T-cell (primary cell): ENCODE measurements at regions not wholly inside any gene's neighbourhood (a gene's known extent, or its start where the extent isn't known, plus 50 kb on each side); places are given as distances from the start of the nearest gene placed in this dataset.

Experiments used
- ATAC-seq, 4 experiments: fragments of 200-7000 bp in 3 of 4; fragments of 150-1000 bp in 1 of 4; cut with Tn5 transposase; replicated peaks in 1 of 4; 1 replicate in 3 of 4; 2 replicates in 1 of 4; pipeline ENCODE4 v1.10.0; 2021; ENCODE audit warnings: moderate library complexity in 3 of 4, mild to moderate bottlenecking in 2 of 4, moderate number of reproducible peaks in 1 of 4
- CTCF ChIA-PET, 2 donors: fragments of 300-600 bp; sonication (Branson Sonifier 250); formaldehyde crosslinking; loops; one replicate each; lab custom pipeline; 2022; ENCODE audit warnings: antibody characterized with exemption in 2 of 2; lab: Charles Lee
- POLR2A ChIA-PET, 2 donors: fragments of 300-600 bp; sonication (Branson Sonifier 250); formaldehyde crosslinking; loops; one replicate each; lab custom pipeline; 2022; ENCODE audit warnings: antibody characterized with exemption in 2 of 2; lab: Charles Lee
- DNase-seq, 35 experiments: peaks; one replicate each; pipeline versions ENCODE4 v3.0.0 to v3.0.0-alpha.2; 2013 to 2023
- H3K27ac ChIP-seq: one replicate; pipeline ENCODE4 v1.5.1; 2013; ENCODE audit warnings: low read length
- H3K27me3 ChIP-seq, 2 experiments: replicated peaks in 1 of 2; 1 replicate in 1 of 2; 2 replicates in 1 of 2; pipeline versions ENCODE4 v1.6.1 to v1.7.0; 2013; ENCODE audit warnings: low read length in 1 of 2, mixed read lengths in 1 of 2; ENCODE audit not compliant: control insufficient read depth in 2 of 2, insufficient read depth in 2 of 2; ENCODE audit errors: extremely low read depth in 1 of 2
- H3K36me3 ChIP-seq, 2 donors: 1 replicate in 1 of 2; 2 replicates in 1 of 2; pipeline versions ENCODE4 v1.6.1 to v1.7.0; 2013; ENCODE audit warnings: low read length in 1 of 2; ENCODE audit not compliant: control insufficient read depth in 2 of 2, insufficient read depth in 1 of 2; ENCODE audit errors: extremely low read depth in 1 of 2
- H3K4me1 ChIP-seq, 2 experiments: 1 replicate in 1 of 2; 2 replicates in 1 of 2; pipeline versions ENCODE4 v1.6.1 to v1.7.0; 2013; ENCODE audit warnings: low read length in 2 of 2, mixed read lengths in 1 of 2; ENCODE audit not compliant: insufficient read depth in 2 of 2, control insufficient read depth in 1 of 2; ENCODE audit errors: extremely low read depth in 1 of 2
- H3K4me3 ChIP-seq, 2 donors: 1 replicate in 1 of 2; 2 replicates in 1 of 2; pipeline versions ENCODE4 v1.5.1 to v1.7.0; 2013; ENCODE audit warnings: mild to moderate bottlenecking in 2 of 2, low read length in 1 of 2, moderate library complexity in 1 of 2; ENCODE audit not compliant: control insufficient read depth in 1 of 2; ENCODE audit errors: extremely low read depth in 1 of 2
- H3K9me3 ChIP-seq: 2 replicates; pipeline ENCODE4 v1.7.0; 2013
- H3K27ac Mint-ChIP-seq, 2 donors: one replicate each; pipeline ENCODE4 v1.8.0; 2020 to 2021; ENCODE audit warnings: mild to moderate bottlenecking in 2 of 2, mixed read lengths in 2 of 2
- H3K27me3 Mint-ChIP-seq, 2 donors: one replicate each; pipeline ENCODE4 v1.8.0; 2021 to 2022; ENCODE audit warnings: mixed read lengths in 2 of 2
- H3K36me3 Mint-ChIP-seq: one replicate; pipeline ENCODE4 v1.8.0; 2021; ENCODE audit warnings: mixed read lengths
- H3K4me1 Mint-ChIP-seq, 3 donors: one replicate each; pipeline ENCODE4 v1.8.0; 2020 to 2022; ENCODE audit warnings: mixed read lengths in 3 of 3, mild to moderate bottlenecking in 1 of 3
- H3K4me3 Mint-ChIP-seq, 3 donors: one replicate each; pipeline ENCODE4 v1.8.0; 2020 to 2022; ENCODE audit warnings: mild to moderate bottlenecking in 3 of 3, mixed read lengths in 3 of 3, moderate library complexity in 3 of 3
- H3K9me3 Mint-ChIP-seq, 3 donors: one replicate each; pipeline ENCODE4 v1.8.0; 2020 to 2022; ENCODE audit warnings: mixed read lengths in 3 of 3
- WGBS: methylation state at CpG from one replicate; pipeline ENCODE4 v1.1.5; 2013; ENCODE audit warnings: missing lambda C conversion rate; ENCODE audit not compliant: insufficient coverage; 5-methylcytosine and 5-hydroxymethylcytosine counted together

DNA sequence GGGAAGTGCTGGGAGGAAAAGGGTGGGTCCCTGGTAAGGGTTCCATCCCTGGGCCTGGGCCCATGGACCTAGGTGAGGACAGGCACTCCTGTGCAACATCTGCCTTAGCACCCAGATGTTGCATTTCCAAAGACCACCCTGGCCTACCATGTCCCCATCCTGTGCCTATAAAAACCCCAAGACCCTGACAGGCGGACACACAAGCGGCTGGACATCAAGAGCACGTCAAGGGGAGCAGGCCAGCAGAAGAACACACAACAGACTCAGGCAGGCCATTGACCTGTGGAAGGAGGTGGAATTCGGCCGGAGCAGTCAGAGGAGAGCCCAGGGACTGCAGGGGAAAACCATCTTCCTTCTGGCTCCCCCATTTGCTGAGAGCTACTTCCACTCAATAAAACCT, 937.8 kb upstream of the MANEA start:
- Mint-ChIP-seq H3K27me3 (no peaks in the 10 kb centered on the region), H3K4me1 (no peaks in the 10 kb centered on the region), H3K27ac (no peak overlapping the region), H3K4me3 (no peak overlapping the region), H3K9me3 (peaks cover 0 to 8% (median 0%) of the 10 kb centered on the region in 3 donors), H3K36me3 (no peaks in the 10 kb centered on the region)
- ATAC-seq: no peak
- DNase-seq: no peak
- 71% methylated on average over 5 of the region's 5 CpGs for WGBS
- CTCF ChIA-PET: no interaction called here
- H3K27ac ChIP-seq: no peak overlapping the region
- no peak overlapping the region for H3K4me3 ChIP-seq
- H3K4me1 ChIP-seq: no peaks in the 10 kb centered on the region
- no peaks in the 10 kb centered on the region for H3K27me3 ChIP-seq
- POLR2A ChIA-PET: no interaction called here
- no peaks in the 10 kb centered on the region for H3K9me3 ChIP-seq
- no peaks in the 10 kb centered on the region for H3K36me3 ChIP-seq

DNA sequence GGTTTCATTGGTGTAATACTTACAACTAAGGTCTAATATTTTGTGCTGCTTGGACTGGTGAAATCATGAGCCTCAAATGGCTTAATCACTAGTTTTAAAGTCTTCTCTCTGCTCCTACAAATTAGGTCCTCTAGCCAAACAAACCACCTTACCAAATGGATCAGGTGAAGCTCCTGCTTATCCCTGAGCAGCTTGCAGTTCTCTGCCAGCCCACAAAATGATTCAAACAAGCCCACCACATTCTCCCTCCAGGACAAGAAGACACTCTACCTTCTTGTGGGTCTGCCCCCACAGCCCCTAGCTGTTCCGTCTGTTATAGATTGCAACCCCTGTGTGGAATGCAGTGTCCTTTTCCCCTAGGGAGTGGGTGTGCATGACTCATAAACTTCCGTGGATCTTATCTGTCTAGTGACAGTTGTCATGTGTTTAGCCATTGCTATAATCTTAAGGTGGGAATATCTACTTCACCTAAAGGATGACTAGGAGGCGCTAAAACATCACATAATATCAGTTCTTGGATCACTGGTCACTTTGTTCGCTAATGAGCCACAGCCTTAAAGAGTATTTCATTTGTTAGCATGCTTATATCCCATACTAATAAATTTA, 940.5 kb upstream of the MANEA start:
- no peak for DNase-seq
- no peak for ATAC-seq
- Histone ChIP-seq H3K36me3 (no peaks in the 10 kb centered on the region), H3K4me3 (no peak overlapping the region), H3K27ac (no peak overlapping the region), H3K9me3 (no peaks in the 10 kb centered on the region), H3K4me1 (no peaks in the 10 kb centered on the region), H3K27me3 (no peaks in the 10 kb centered on the region)
- no peaks in the 10 kb centered on the region for H3K27me3 Mint-ChIP-seq
- ChIA-PET POLR2A (no interaction called here), CTCF (no interaction called here)
- no peaks in the 10 kb centered on the region for H3K36me3 Mint-ChIP-seq
- H3K4me1 Mint-ChIP-seq: no peaks in the 10 kb centered on the region
- peaks cover 0 to 6% (median 5%) of the 10 kb centered on the region in 3 donors for H3K9me3 Mint-ChIP-seq
- no peak overlapping the region for H3K4me3 Mint-ChIP-seq
- H3K27ac Mint-ChIP-seq: no peak overlapping the region
- WGBS: no CpG with 5 or more reads among the region's 4 CpGs

DNA sequence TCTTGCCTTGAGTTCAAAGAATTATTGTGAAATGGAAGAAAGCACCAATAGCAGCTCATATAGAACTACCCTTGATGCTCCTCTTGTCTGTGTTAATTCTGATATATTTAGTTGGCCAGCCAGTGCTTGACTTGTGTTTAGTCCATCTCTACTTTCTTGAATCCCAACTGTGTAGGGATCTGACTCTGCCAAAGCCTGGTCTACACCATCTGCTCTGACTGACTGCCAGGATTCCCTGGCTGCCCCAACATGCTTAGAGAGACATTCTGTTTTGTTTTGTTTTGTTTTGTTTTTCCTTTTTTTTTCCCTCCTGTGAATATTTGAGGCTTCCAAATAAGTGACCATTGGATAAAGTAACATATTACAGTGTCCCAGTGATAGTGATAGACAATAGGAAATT, 953.7 kb upstream of the MANEA start:
- Histone ChIP-seq H3K9me3 (no peaks in the 10 kb centered on the region), H3K4me3 (no peak overlapping the region), H3K4me1 (no peaks in the 10 kb centered on the region), H3K27me3 (no peaks in the 10 kb centered on the region), H3K27ac (no peak overlapping the region), H3K36me3 (no peaks in the 10 kb centered on the region)
- Mint-ChIP-seq H3K36me3 (no peaks in the 10 kb centered on the region), H3K27me3 (no peaks in the 10 kb centered on the region), H3K9me3 (peaks cover 0 to 5% (median 0%) of the 10 kb centered on the region in 3 donors), H3K4me3 (no peak overlapping the region), H3K4me1 (no peaks in the 10 kb centered on the region), H3K27ac (no peak overlapping the region)
- ATAC-seq (no peak), DNase-seq (no peak)
- ChIA-PET POLR2A (no interaction called here), CTCF (no interaction called here)

DNA sequence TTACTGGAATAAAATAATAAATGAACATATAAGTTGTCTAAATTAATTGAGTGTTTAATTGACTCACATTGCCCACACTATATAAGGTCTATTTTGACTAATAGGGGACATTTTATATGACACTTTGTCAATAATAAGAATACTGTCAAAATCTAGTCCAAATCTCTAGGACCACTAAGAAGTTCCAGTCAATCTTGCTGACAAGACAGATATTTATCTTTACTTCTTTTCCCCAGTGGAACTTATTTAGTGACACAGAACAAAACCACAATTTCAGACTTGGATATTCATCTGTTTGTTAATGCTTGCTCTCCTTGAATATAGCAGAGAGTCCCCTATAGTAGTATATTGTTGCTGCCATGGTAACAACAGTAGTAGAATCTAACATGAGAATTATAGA, 954.6 kb upstream of the MANEA start:
- no peak overlapping the region for H3K4me3 Mint-ChIP-seq
- H3K4me1 Mint-ChIP-seq: no peaks in the 10 kb centered on the region
- peaks cover 0 to 9% (median 0%) of the 10 kb centered on the region in 3 donors for H3K9me3 Mint-ChIP-seq
- POLR2A ChIA-PET: no interaction called here
- Histone ChIP-seq H3K36me3 (no peaks in the 10 kb centered on the region), H3K4me1 (no peaks in the 10 kb centered on the region), H3K9me3 (no peaks in the 10 kb centered on the region), H3K27me3 (no peaks in the 10 kb centered on the region), H3K4me3 (no peak overlapping the region), H3K27ac (no peak overlapping the region)
- ATAC-seq (no peak), DNase-seq (no peak)
- H3K36me3 Mint-ChIP-seq: no peaks in the 10 kb centered on the region
- CTCF ChIA-PET: no interaction called here
- no peak overlapping the region for H3K27ac Mint-ChIP-seq
- H3K27me3 Mint-ChIP-seq: no peaks in the 10 kb centered on the region

DNA sequence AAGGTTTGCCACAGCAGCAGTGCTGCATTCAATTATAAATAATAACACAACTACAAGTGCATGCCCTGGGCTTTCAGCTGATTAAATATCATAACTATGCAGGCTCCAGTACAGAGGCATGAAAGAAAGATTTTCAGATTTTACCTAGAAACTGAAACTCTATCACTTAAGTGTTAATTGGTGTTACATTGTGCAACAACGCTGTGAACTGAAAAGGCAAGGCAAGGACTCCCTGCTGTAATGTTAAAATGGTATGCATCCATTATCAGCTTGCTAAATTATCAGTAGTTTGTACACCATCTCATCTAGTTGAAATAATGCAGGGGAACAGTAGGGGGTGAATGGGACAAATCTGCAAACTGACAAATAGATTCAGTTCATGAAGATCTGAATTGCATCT, 976.7 kb upstream of the MANEA start:
- WGBS: no CpG with 5 or more reads among the region's 1 CpG
- no peaks in the 10 kb centered on the region for H3K27me3 ChIP-seq
- H3K36me3 ChIP-seq: no peaks in the 10 kb centered on the region
- H3K4me3 ChIP-seq: no peak overlapping the region
- no peaks in the 10 kb centered on the region for H3K4me1 ChIP-seq
- Mint-ChIP-seq H3K27ac (no peak overlapping the region), H3K36me3 (no peaks in the 10 kb centered on the region), H3K27me3 (no peaks in the 10 kb centered on the region), H3K4me3 (no peak overlapping the region), H3K9me3 (peaks cover 9 to 15% (median 12%) of the 10 kb centered on the region in 3 donors), H3K4me1 (no peaks in the 10 kb centered on the region)
- ChIA-PET CTCF (no interaction called here), POLR2A (no interaction called here)
- no peak for DNase-seq
- H3K9me3 ChIP-seq: peaks cover 3% of the 10 kb centered on the region
- ATAC-seq: no peak
- no peak overlapping the region for H3K27ac ChIP-seq

DNA sequence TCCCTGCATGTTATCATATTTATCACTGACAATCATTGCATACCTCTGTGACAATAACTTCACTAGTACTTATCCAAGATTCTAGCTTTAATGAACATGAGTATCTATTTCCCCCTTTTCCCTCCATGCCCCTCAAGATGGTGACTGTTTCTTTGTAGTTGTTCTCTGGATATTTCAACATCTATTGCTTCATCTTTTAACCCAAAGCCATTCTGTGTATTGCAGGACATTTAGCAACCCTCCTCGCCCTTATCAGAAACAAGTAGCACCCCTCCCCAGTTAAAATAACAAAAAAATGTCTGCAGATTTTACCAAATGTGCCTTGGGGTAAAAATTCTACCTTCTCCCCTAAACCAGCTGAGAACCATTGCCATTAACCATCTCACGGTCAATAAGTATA, 979.8 kb upstream of the MANEA start:
- POLR2A ChIA-PET: no interaction called here
- H3K4me3 Mint-ChIP-seq: no peak overlapping the region
- DNase-seq (no peak), ATAC-seq (no peak)
- H3K27ac ChIP-seq: no peak overlapping the region
- no CpG with 5 or more reads among the region's 2 CpGs for WGBS
- H3K27me3 ChIP-seq: no peaks in the 10 kb centered on the region
- H3K4me1 ChIP-seq: no peaks in the 10 kb centered on the region
- no peaks in the 10 kb centered on the region for H3K27me3 Mint-ChIP-seq
- H3K36me3 Mint-ChIP-seq: no peaks in the 10 kb centered on the region
- H3K27ac Mint-ChIP-seq: no peak overlapping the region
- no peaks in the 10 kb centered on the region for H3K36me3 ChIP-seq
- peaks cover 2 to 16% (median 7%) of the 10 kb centered on the region in 3 donors for H3K9me3 Mint-ChIP-seq
- H3K4me1 Mint-ChIP-seq: no peaks in the 10 kb centered on the region
- no peak overlapping the region for H3K4me3 ChIP-seq
- no peaks in the 10 kb centered on the region for H3K9me3 ChIP-seq
- CTCF ChIA-PET: no interaction called here

DNA sequence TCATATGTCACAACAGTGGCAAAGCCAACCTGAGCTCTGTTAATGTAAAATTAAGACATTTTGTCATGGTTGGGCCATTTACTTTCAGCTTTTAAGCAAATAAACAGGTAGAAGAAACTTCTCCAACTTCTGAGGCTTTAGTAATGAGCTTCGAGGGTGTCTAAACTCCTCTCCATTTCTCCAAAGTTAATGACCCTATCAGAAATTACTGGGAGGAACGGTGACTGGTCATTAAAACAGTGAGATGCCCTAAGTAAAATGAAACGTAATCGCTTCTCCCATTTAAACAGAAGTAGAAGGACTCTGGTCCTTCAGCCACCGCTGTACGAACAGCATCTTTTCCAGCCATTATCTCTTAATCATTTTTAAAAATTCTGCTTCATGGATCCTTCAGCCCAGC, 986.9 kb upstream of the MANEA start:
- no peak overlapping the region for H3K27ac ChIP-seq
- no peaks in the 10 kb centered on the region for H3K9me3 ChIP-seq
- H3K4me1 ChIP-seq: no peaks in the 10 kb centered on the region
- WGBS: 98% methylated on average over 5 of the region's 6 CpGs
- no peaks in the 10 kb centered on the region for H3K36me3 ChIP-seq
- H3K9me3 Mint-ChIP-seq: peaks cover 2 to 17% (median 7%) of the 10 kb centered on the region in 3 donors
- ATAC-seq (no peak), DNase-seq (no peak)
- CTCF ChIA-PET: no interaction called here
- H3K27ac Mint-ChIP-seq: no peak overlapping the region
- no peak overlapping the region for H3K4me3 Mint-ChIP-seq
- no peaks in the 10 kb centered on the region for H3K27me3 ChIP-seq
- H3K27me3 Mint-ChIP-seq: no peaks in the 10 kb centered on the region
- no peaks in the 10 kb centered on the region for H3K4me1 Mint-ChIP-seq
- H3K36me3 Mint-ChIP-seq: no peaks in the 10 kb centered on the region
- H3K4me3 ChIP-seq: no peak overlapping the region
- POLR2A ChIA-PET: no interaction called here
